GM10266 (cell line): ENCODE measurements at regions not wholly inside any gene's neighbourhood (a gene's known extent, or its start where the extent isn't known, plus 50 kb on each side); places are given as distances from the start of the nearest gene placed in this dataset.

ENCODE experiments used
- DNase-seq: peaks from one replicate; pipeline ENCODE4 v3.0.0; 2012; ENCODE audit errors: extremely low spot score
- CTCF ChIP-seq: IDR thresholded peaks from 2 replicates; pipeline ENCODE4 v1.5.1; 2012; ENCODE audit warnings: mild to moderate bottlenecking, low read depth; ENCODE audit not compliant: control insufficient read depth, insufficient read depth; ENCODE audit errors: missing control alignments

- no peak for DNase-seq
- no peak for TF ChIP-seq CTCF
Observed at GRCh38 chr1:239833723-239834122, 258.0 kb upstream of the FMN2 start.

- no peak for TF ChIP-seq CTCF
- no peak for DNase-seq
Observed at GRCh38 chr1:239835946-239836440, 255.7 kb upstream of the FMN2 start.

- no peak for DNase-seq
- TF ChIP-seq CTCF, result no peak
Observed at GRCh38 chr1:239840336-239840735, 251.3 kb upstream of the FMN2 start.

- TF ChIP-seq CTCF, result no peak
- no peak for DNase-seq
Observed at GRCh38 chr1:239840790-239841189, 250.9 kb upstream of the FMN2 start.

- no peak for TF ChIP-seq CTCF
- no peak for DNase-seq
Observed at GRCh38 chr1:239841631-239842030, 250.1 kb upstream of the FMN2 start.

GRCh38 chr1:239843541-239843940, 248.1 kb upstream of the FMN2 start:
- no peak for DNase-seq
- no peak for TF ChIP-seq CTCF

- no peak for TF ChIP-seq CTCF
- DNase-seq, result no peak
Observed at GRCh38 chr1:239844833-239845232, 246.8 kb upstream of the FMN2 start.
